Uterus (tissue), 2 donors: ENCODE measurements at regions not wholly inside any gene's neighbourhood (a gene's known extent, or its start where the extent isn't known, plus 50 kb on each side); places are given as distances from the start of the nearest gene placed in this dataset.

Experiments used
- CTCF ChIP-seq, 4 experiments: fragments of 200-600 bp in 2 of 4; fragments of 450-650 bp in 2 of 4; sonication (generic) in 2 of 4; IDR thresholded peaks; one replicate each; pipeline ENCODE4 v1.5.1; 2016 to 2019; ENCODE audit warnings: antibody characterized with exemption in 4 of 4, mild to moderate bottlenecking in 2 of 4, moderate library complexity in 1 of 4
- POLR2A ChIP-seq, 2 donors: fragments of 450-650 bp; IDR thresholded peaks; one replicate each; pipeline ENCODE4 v1.6.1; 2016; ENCODE audit warnings: antibody characterized with exemption in 2 of 2, mild to moderate bottlenecking in 1 of 2, moderate library complexity in 1 of 2

GRCh38 chr14:85175556-85175955 is 354.4 kb upstream of the FLRT2 start:
- TF ChIP-seq POLR2A (IDR thresholded peaks at IDR 0.05), result no peak
- no peak for TF ChIP-seq CTCF (IDR thresholded peaks at IDR 0.05)
